OCI-LY1 (cell line): ENCODE measurements at regions not wholly inside any gene's neighbourhood (a gene's known extent, or its start where the extent isn't known, plus 50 kb on each side); places are given as distances from the start of the nearest gene placed in this dataset.

Experiments used
- H2AFZ ChIP-seq: fragments of 200-600 bp; sonication (generic), shearing (Covaris generic); 2 replicates; pipeline ENCODE4 v1.6.0; 2014; ENCODE audit warnings: antibody characterized with exemption, mild to moderate bottlenecking, low read length
- H3F3A ChIP-seq: fragments of 200-600 bp; sonication (generic), shearing (Covaris generic); 2 replicates; pipeline ENCODE4 v1.6.0; 2014; ENCODE audit warnings: mild to moderate bottlenecking, antibody characterized with exemption, low read length, moderate library complexity; ENCODE audit not compliant: insufficient read depth
- H3K27ac ChIP-seq: fragments of 200-600 bp; sonication (generic); 2 replicates; pipeline ENCODE4 v1.5.1; 2014; ENCODE audit warnings: low read length, mixed run types, mild to moderate bottlenecking, low read depth; ENCODE audit not compliant: poor library complexity, severe bottlenecking
- H3K27me3 ChIP-seq: fragments of 200-600 bp; sonication (generic); 2 replicates; pipeline ENCODE4 v1.6.0; 2014; ENCODE audit warnings: antibody characterized with exemption, mild to moderate bottlenecking, low read length, moderate library complexity; ENCODE audit not compliant: insufficient read depth
- H3K36me3 ChIP-seq: fragments of 200-600 bp; sonication (generic); 2 replicates; pipeline ENCODE4 v1.6.1; 2014; ENCODE audit warnings: mild to moderate bottlenecking, antibody characterized with exemption, low read length, moderate library complexity, mixed read lengths; ENCODE audit not compliant: insufficient read depth
- H3K4me1 ChIP-seq: fragments of 200-600 bp; sonication (generic); 2 replicates; pipeline ENCODE4 v1.5.1; 2014; ENCODE audit warnings: mild to moderate bottlenecking, low read length, moderate library complexity; ENCODE audit not compliant: insufficient read depth, severe bottlenecking
- H3K4me2 ChIP-seq: fragments of 200-600 bp; sonication (generic), shearing (Covaris generic); 2 replicates; pipeline ENCODE4 v1.6.1; 2014; ENCODE audit warnings: low read length
- H3K4me3 ChIP-seq: fragments of 200-600 bp; sonication (generic); 2 replicates; pipeline ENCODE4 v1.5.1; 2014; ENCODE audit warnings: low read length, low read depth, mild to moderate bottlenecking, mixed read lengths; ENCODE audit not compliant: poor library complexity, severe bottlenecking
- H3K79me2 ChIP-seq: fragments of 200-600 bp; shearing (Covaris generic); 2 replicates; pipeline ENCODE4 v1.6.1; 2016; ENCODE audit warnings: mixed run types, low read length, mixed read lengths; ENCODE audit not compliant: insufficient read depth
- H3K9ac ChIP-seq: fragments of 200-600 bp; sonication (generic), shearing (Covaris generic); 2 replicates; pipeline ENCODE4 v1.6.1; 2014; ENCODE audit warnings: mild to moderate bottlenecking, low read length, mixed read lengths
- H3K9me2 ChIP-seq: fragments of 200-600 bp; sonication (generic), shearing (Covaris generic); 2 replicates; pipeline ENCODE4 v1.6.1; 2014; ENCODE audit warnings: low read depth, mild to moderate bottlenecking, low read length, mixed read lengths
- H3K9me3 ChIP-seq: fragments of 200-600 bp; shearing (Covaris generic); 2 replicates; pipeline ENCODE4 v1.6.1; 2014; ENCODE audit warnings: low read length, mixed read lengths
- H4K20me1 ChIP-seq: fragments of 200-600 bp; sonication (generic), shearing (Covaris generic); 2 replicates; pipeline ENCODE4 v1.6.0; 2016; ENCODE audit warnings: mild to moderate bottlenecking, low read length; ENCODE audit not compliant: insufficient read depth
- CTCF ChIP-seq: fragments of 200-600 bp; sonication (generic), shearing (Covaris generic); IDR thresholded peaks from 2 replicates; pipeline ENCODE4 v1.5.1; 2017; ENCODE audit warnings: mild to moderate bottlenecking, antibody characterized with exemption, low read length, moderate library complexity, mixed read lengths
- EZH2 ChIP-seq: fragments of 200-600 bp; sonication (generic), shearing (Covaris generic); IDR thresholded peaks from 2 replicates; pipeline ENCODE4 v1.8.0; 2017; ENCODE audit warnings: borderline replicate concordance, mixed run types, mild to moderate bottlenecking, antibody characterized with exemption, low read length, moderate library complexity, mixed read lengths

GRCh38 chr10:126842356-126842755 lies 62.9 kb upstream of the DOCK1 start:
- H3K79me2 ChIP-seq: no peaks in the 10 kb centered on the region
- H3K4me3 ChIP-seq: no peak overlapping the region
- no peak overlapping the region for H3K4me2 ChIP-seq
- no peaks in the 10 kb centered on the region for H4K20me1 ChIP-seq
- TF ChIP-seq EZH2: no peak
- no peak for TF ChIP-seq CTCF
- H3K9ac ChIP-seq: no peak overlapping the region
- H3K27me3 ChIP-seq: no peaks in the 10 kb centered on the region
- H3F3A ChIP-seq: no peaks in the 10 kb centered on the region
- no peaks in the 10 kb centered on the region for H3K4me1 ChIP-seq
- H2AFZ ChIP-seq: no peak overlapping the region
- H3K9me3 ChIP-seq: no peaks in the 10 kb centered on the region
- H3K27ac ChIP-seq: no peak overlapping the region
- H3K36me3 ChIP-seq: no peaks in the 10 kb centered on the region
- H3K9me2 ChIP-seq: no peaks in the 10 kb centered on the region

DNA sequence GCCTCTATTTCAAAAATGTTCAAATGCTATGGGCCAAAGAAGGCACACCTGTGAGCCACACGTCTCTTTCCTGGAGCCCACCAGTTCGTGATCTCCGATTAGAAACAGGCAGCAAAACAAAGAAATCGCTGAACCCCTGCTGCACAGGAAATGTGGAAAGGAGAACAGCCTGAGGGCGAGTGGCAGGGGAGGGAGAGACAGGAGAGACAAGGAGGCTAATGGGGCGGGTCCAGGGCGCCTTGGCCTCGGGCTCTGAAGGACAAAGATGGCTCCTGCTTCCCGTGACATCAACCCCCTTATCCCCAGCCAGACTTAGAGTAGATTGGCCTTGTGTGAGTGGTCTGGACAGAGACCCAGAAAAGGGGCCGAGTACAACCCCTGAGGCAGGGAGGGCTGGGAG lies 62.4 kb upstream of the DOCK1 start:
- Histone ChIP-seq H4K20me1 (no peaks in the 10 kb centered on the region), H3K27ac (no peak overlapping the region)
- no peak for TF ChIP-seq CTCF
- no peak for TF ChIP-seq EZH2

DNA sequence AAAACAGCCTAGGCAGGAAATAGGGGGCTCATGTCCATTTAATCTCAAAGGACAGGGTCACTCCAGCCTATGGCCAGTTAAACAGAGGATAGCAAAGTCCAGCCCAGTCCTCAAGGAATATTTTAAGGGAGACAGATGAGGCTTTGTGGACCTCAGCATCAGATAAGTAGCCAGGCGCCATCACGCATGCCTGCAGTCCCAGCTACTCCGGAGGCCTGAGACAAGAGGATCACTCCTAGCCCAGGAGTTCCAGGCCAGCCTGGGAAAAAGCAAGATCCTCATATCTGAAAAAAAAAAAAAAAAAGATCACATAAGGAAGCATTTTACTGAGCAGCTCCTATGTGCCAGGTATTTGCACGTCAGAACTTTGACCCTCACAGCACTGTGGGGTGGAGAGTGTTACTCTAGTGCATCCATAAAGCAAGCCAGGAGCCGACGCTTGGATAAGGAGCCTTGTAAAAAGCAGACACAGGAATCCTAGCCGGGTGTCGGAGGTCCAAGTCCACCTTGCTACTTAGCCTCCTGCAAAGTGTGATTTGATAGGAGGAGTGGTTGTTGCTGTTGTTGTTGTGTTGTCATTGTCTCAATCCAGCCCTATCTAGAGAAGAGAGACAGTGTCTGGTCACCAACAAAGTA lies 61.8 kb upstream of the DOCK1 start:
- no peak overlapping the region for H3K4me2 ChIP-seq
- no peaks in the 10 kb centered on the region for H3K4me1 ChIP-seq
- H3K79me2 ChIP-seq: no peaks in the 10 kb centered on the region
- H3K36me3 ChIP-seq: no peaks in the 10 kb centered on the region
- no peaks in the 10 kb centered on the region for H3K9me2 ChIP-seq
- H3K27me3 ChIP-seq: no peaks in the 10 kb centered on the region
- H3K9me3 ChIP-seq: no peaks in the 10 kb centered on the region
- no peak overlapping the region for H3K9ac ChIP-seq
- TF ChIP-seq EZH2 (no peak), CTCF (no peak)
- H3K27ac ChIP-seq: no peak overlapping the region
- no peaks in the 10 kb centered on the region for H3F3A ChIP-seq
- H3K4me3 ChIP-seq: no peak overlapping the region
- H4K20me1 ChIP-seq: no peaks in the 10 kb centered on the region
- no peak overlapping the region for H2AFZ ChIP-seq

More for the DNA sequence above, 62.4 kb upstream of the DOCK1 start:
- Histone ChIP-seq H3K4me2 (no peak overlapping the region), H3K36me3 (no peaks in the 10 kb centered on the region), H2AFZ (no peak overlapping the region), H3K79me2 (no peaks in the 10 kb centered on the region), H3K9me3 (no peaks in the 10 kb centered on the region), H3K4me1 (no peaks in the 10 kb centered on the region), H3K9ac (no peak overlapping the region), H3K27me3 (no peaks in the 10 kb centered on the region), H3K9me2 (no peaks in the 10 kb centered on the region), H3K4me3 (no peak overlapping the region), H3F3A (no peaks in the 10 kb centered on the region)
